H9 (cell line): ENCODE measurements at regions not wholly inside any gene's neighbourhood (a gene's known extent, or its start where the extent isn't known, plus 50 kb on each side); places are given as distances from the start of the nearest gene placed in this dataset.

Source experiments
- DNase-seq: peaks from one replicate; pipeline ENCODE4 v3.0.0-alpha.2; 2017
- H2AFZ ChIP-seq: one replicate; pipeline ENCODE4 v1.6.1; 2013; ENCODE audit warnings: mild to moderate bottlenecking, low read length, control low read depth, moderate library complexity
- H2AK5ac ChIP-seq: 2 replicates; pipeline ENCODE4 v1.6.1; 2013; ENCODE audit warnings: low read length, control low read depth, mixed read lengths; ENCODE audit not compliant: insufficient read length
- H2BK120ac ChIP-seq: one replicate; pipeline ENCODE4 v1.6.1; 2013; ENCODE audit warnings: low read depth, mild to moderate bottlenecking, low read length, control low read depth, inconsistent platforms; ENCODE audit not compliant: poor library complexity, severe bottlenecking
- H2BK12ac ChIP-seq: 2 replicates; pipeline ENCODE4 v1.6.1; 2013; ENCODE audit warnings: low read length, control low read depth, mixed read lengths, low read depth; ENCODE audit not compliant: insufficient read length
- H2BK15ac ChIP-seq: 2 replicates; pipeline ENCODE4 v1.6.1; 2013; ENCODE audit warnings: low read depth, low read length, control low read depth
- H2BK20ac ChIP-seq: one replicate; pipeline ENCODE4 v1.6.1; 2013; ENCODE audit warnings: low read depth, mild to moderate bottlenecking, low read length, control low read depth, inconsistent platforms; ENCODE audit not compliant: poor library complexity, severe bottlenecking
- H2BK5ac ChIP-seq: 2 replicates; pipeline ENCODE4 v1.6.1; 2013; ENCODE audit warnings: low read length, control low read depth, mixed read lengths; ENCODE audit not compliant: insufficient read length
- H3K14ac ChIP-seq: 2 replicates; pipeline ENCODE4 v1.6.1; 2013; ENCODE audit warnings: low read length, control low read depth; ENCODE audit not compliant: insufficient read depth
- H3K18ac ChIP-seq: 2 replicates; pipeline ENCODE4 v1.6.1; 2013; ENCODE audit warnings: low read depth, mild to moderate bottlenecking, mixed read lengths, low read length, control low read depth; ENCODE audit not compliant: insufficient read length
- H3K23ac ChIP-seq: 2 replicates; pipeline ENCODE4 v1.6.1; 2013; ENCODE audit warnings: low read length, control low read depth, mixed read lengths, low read depth; ENCODE audit not compliant: insufficient read length
- H3K23me2 ChIP-seq: 2 replicates; pipeline ENCODE4 v1.6.1; 2013; ENCODE audit warnings: low read depth, mild to moderate bottlenecking, mixed read lengths, low read length, control low read depth; ENCODE audit not compliant: insufficient read length, poor library complexity, severe bottlenecking
- H3K27ac ChIP-seq: 2 replicates; pipeline ENCODE4 v1.5.1; 2013; ENCODE audit warnings: low read length, control low read depth, mixed read lengths, low read depth; ENCODE audit not compliant: insufficient read length
- H3K27me3 ChIP-seq: 2 replicates; pipeline ENCODE4 v1.6.1; 2013; ENCODE audit warnings: low read length, control low read depth, inconsistent platforms; ENCODE audit not compliant: insufficient read depth
- H3K4ac ChIP-seq: 2 replicates; pipeline ENCODE4 v1.6.1; 2013; ENCODE audit warnings: low read depth, mild to moderate bottlenecking, control low read depth, inconsistent platforms, low read length, moderate library complexity
- H3K4me1 ChIP-seq: 2 replicates; pipeline ENCODE4 v1.6.1; 2013; ENCODE audit warnings: low read length, control low read depth, inconsistent platforms; ENCODE audit not compliant: insufficient read depth
- H3K4me2 ChIP-seq: 2 replicates; pipeline ENCODE4 v1.6.1; 2013; ENCODE audit warnings: low read length, control low read depth, mixed read lengths; ENCODE audit not compliant: insufficient read length, insufficient read depth
- H3K56ac ChIP-seq: 2 replicates; pipeline ENCODE4 v1.6.1; 2013; ENCODE audit warnings: low read depth, mild to moderate bottlenecking, mixed read lengths, low read length, control low read depth; ENCODE audit not compliant: insufficient read length
- H3K79me1 ChIP-seq: 2 replicates; pipeline ENCODE4 v1.6.1; 2013; ENCODE audit warnings: low read depth, mild to moderate bottlenecking, moderate library complexity, low read length, control low read depth, inconsistent platforms; ENCODE audit not compliant: insufficient read depth, poor library complexity, severe bottlenecking
- H3K79me2 ChIP-seq: 2 replicates; pipeline ENCODE4 v1.6.1; 2013; ENCODE audit warnings: low read length, control low read depth, inconsistent platforms; ENCODE audit not compliant: insufficient read depth
- H3K9ac ChIP-seq: 2 replicates; pipeline ENCODE4 v1.6.1; 2013; ENCODE audit warnings: low read length, control low read depth, mixed read lengths; ENCODE audit not compliant: insufficient read length; ENCODE audit errors: extremely low read depth
- H3K9me3 ChIP-seq: one replicate; pipeline ENCODE4 v1.6.1; 2013; ENCODE audit warnings: low read depth, low read length, inconsistent platforms; ENCODE audit not compliant: control insufficient read depth
- H3T11ph ChIP-seq: one replicate; pipeline ENCODE4 v1.6.1; 2013; ENCODE audit warnings: mild to moderate bottlenecking, low read length, control low read depth, inconsistent platforms
- H4K20me1 ChIP-seq: one replicate; pipeline ENCODE4 v1.6.1; 2013; ENCODE audit not compliant: control insufficient read depth, insufficient read length, insufficient read depth
- H4K5ac ChIP-seq: 2 replicates; pipeline ENCODE4 v1.6.1; 2013; ENCODE audit warnings: low read depth, mild to moderate bottlenecking, mixed read lengths, low read length, control low read depth; ENCODE audit not compliant: insufficient read length
- H4K8ac ChIP-seq: replicated peaks from 2 replicates; pipeline ENCODE4 v1.6.1; 2013; ENCODE audit warnings: low read length, control low read depth, mixed read lengths, low read depth; ENCODE audit not compliant: insufficient read length
- H4K91ac ChIP-seq: 2 replicates; pipeline ENCODE4 v1.6.1; 2013; ENCODE audit warnings: low read depth, mild to moderate bottlenecking, moderate library complexity, mixed read lengths, low read length, control low read depth; ENCODE audit not compliant: insufficient read length
- H3K27ac Mint-ChIP-seq, 3 experiments: 2 replicates in 2 of 3; 3 replicates in 1 of 3; pipeline ENCODE4 v1.8.0; 2020 to 2021; ENCODE audit warnings: mixed read lengths in 3 of 3, mild to moderate bottlenecking in 1 of 3, moderate library complexity in 1 of 3
- H3K27me3 Mint-ChIP-seq: 2 replicates; pipeline ENCODE4 v1.8.0; 2021; ENCODE audit warnings: low read depth, mild to moderate bottlenecking, moderate library complexity, mixed read lengths
- H3K36me3 Mint-ChIP-seq, 3 experiments: 2 replicates in 2 of 3; 3 replicates in 1 of 3; pipeline ENCODE4 v1.8.0; 2020 to 2021; ENCODE audit warnings: low read depth in 3 of 3, mixed read lengths in 3 of 3; ENCODE audit not compliant: insufficient read depth in 1 of 3
- H3K4me1 Mint-ChIP-seq, 2 experiments: 2 replicates each; pipeline ENCODE4 v1.8.0; 2020; ENCODE audit warnings: mixed read lengths in 2 of 2
- H3K4me3 Mint-ChIP-seq, 2 experiments: 2 replicates in 1 of 2; 3 replicates in 1 of 2; pipeline ENCODE4 v1.8.0; 2020 to 2021; ENCODE audit warnings: mild to moderate bottlenecking in 2 of 2, mixed read lengths in 2 of 2, moderate library complexity in 1 of 2
- H3K9me3 Mint-ChIP-seq, 2 experiments: 2 replicates in 1 of 2; 3 replicates in 1 of 2; pipeline ENCODE4 v1.8.0; 2020; ENCODE audit warnings: mild to moderate bottlenecking in 2 of 2, mixed read lengths in 2 of 2, moderate library complexity in 1 of 2
- CTCF ChIP-seq: fragments of 200-600 bp; sonication (generic); conservative IDR thresholded peaks from 3 replicates; pipeline ENCODE4 v1.8.0; 2021; ENCODE audit warnings: antibody characterized with exemption, mild to moderate bottlenecking
- WGBS: extraction: QIAGEN DNeasy Blood & Tissue Kit; methylation state at CpG from one replicate; pipeline ENCODE4 v1.1.7; 2013; ENCODE audit warnings: missing lambda C conversion rate, low lambda C conversion rate, mixed read lengths; ENCODE audit not compliant: insufficient read length; ENCODE audit errors: extremely low coverage; 5-methylcytosine and 5-hydroxymethylcytosine counted together

DNA sequence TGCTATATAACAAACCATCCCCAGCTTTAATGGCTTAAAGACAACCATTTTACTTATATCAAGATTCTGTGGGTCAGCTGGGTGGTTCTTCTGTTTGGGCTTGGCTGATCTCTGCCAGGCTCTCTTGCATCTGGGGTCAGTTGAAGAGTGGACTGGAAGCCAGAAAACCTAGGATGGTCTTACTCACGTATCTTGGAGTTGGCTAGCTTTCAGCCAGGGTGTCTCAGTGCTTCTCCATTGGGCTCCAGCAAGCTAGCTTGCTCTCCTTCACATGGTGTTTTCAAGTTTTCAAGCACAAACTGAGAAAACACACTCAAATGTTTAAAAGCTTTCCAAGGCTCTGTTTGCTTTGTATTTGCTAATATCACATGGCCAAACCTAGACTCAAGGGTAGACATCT is 146.8 kb downstream of the PIK3R1 start:
- no peaks in the 10 kb centered on the region for H3K27me3 ChIP-seq
- Mint-ChIP-seq H3K4me1 (peaks cover 9 to 10% of the 10 kb centered on the region in 2 experiments), H3K4me3 (no peak overlapping the region), H3K27me3 (no peaks in the 10 kb centered on the region), H3K36me3 (no peaks in the 10 kb centered on the region; a peak in 2 of 7 replicates), H3K9me3 (no peaks in the 10 kb centered on the region; a peak in 1 of 5 replicates), H3K27ac (no peak overlapping the region)
- no peaks in the 10 kb centered on the region for H3K79me2 ChIP-seq
- H3K23me2 ChIP-seq: no peaks in the 10 kb centered on the region
- H3K79me1 ChIP-seq: no peaks in the 10 kb centered on the region
- TF ChIP-seq CTCF: no peak
- no peak overlapping the region for H3K23ac ChIP-seq
- no CpG with 5 or more reads among the region's 1 CpG for WGBS
- H3K9ac ChIP-seq: no peak overlapping the region
- H2BK12ac ChIP-seq: no peak overlapping the region
- H3K4me1 ChIP-seq: no peaks in the 10 kb centered on the region
- no peak overlapping the region for H3K4me2 ChIP-seq
- no peaks in the 10 kb centered on the region for H4K20me1 ChIP-seq
- no peak overlapping the region for H4K5ac ChIP-seq
- no peak overlapping the region for H2AK5ac ChIP-seq
- no peak overlapping the region for H3K14ac ChIP-seq
- no peak overlapping the region for H4K8ac ChIP-seq
- no peaks in the 10 kb centered on the region for H3K9me3 ChIP-seq
- H2BK20ac ChIP-seq: no peak overlapping the region
- H3K4ac ChIP-seq: no peak overlapping the region
- H2BK15ac ChIP-seq: no peak overlapping the region
- no peak overlapping the region for H3T11ph ChIP-seq
- H3K27ac ChIP-seq: no peak overlapping the region
- H2BK5ac ChIP-seq: no peak overlapping the region
- no peak for DNase-seq
- no peak overlapping the region for H3K56ac ChIP-seq
- H2BK120ac ChIP-seq: no peak overlapping the region
- H2AFZ ChIP-seq: no peak overlapping the region
- no peak overlapping the region for H4K91ac ChIP-seq
- H3K18ac ChIP-seq: no peak overlapping the region
